Neutrophil (primary cell): ENCODE measurements at regions not wholly inside any gene's neighbourhood (a gene's known extent, or its start where the extent isn't known, plus 50 kb on each side); places are given as distances from the start of the nearest gene placed in this dataset.

Experiments used
- H3K27ac ChIP-seq: fragments of 200-600 bp; sonication (generic); 2 replicates; pipeline ENCODE4 v1.5.1; 2016; ENCODE audit warnings: mild to moderate bottlenecking, moderate library complexity
- H3K27me3 ChIP-seq: fragments of 200-600 bp; sonication (generic); 2 replicates; pipeline ENCODE4 v1.6.0; 2016; ENCODE audit warnings: mild to moderate bottlenecking
- H3K36me3 ChIP-seq: fragments of 200-600 bp; sonication (generic); 2 replicates; pipeline ENCODE4 v1.5.1; 2017
- H3K4me1 ChIP-seq, 2 experiments: fragments of 200-600 bp in 1 of 2; sonication (generic) in 1 of 2; 1 replicate in 1 of 2; 2 replicates in 1 of 2; pipeline versions ENCODE4 v1.5.1 to v1.6.1; 2013 to 2016; ENCODE audit warnings: low read depth in 1 of 2, low read length in 1 of 2, mild to moderate bottlenecking in 1 of 2, moderate library complexity in 1 of 2; ENCODE audit not compliant: control insufficient read depth in 1 of 2, insufficient read depth in 1 of 2
- H3K4me3 ChIP-seq, 2 experiments: fragments of 200-600 bp in 1 of 2; sonication (generic) in 1 of 2; 1 replicate in 1 of 2; 2 replicates in 1 of 2; pipeline ENCODE4 v1.5.1; 2013 to 2016; ENCODE audit warnings: low read depth in 1 of 2, low read length in 1 of 2, mild to moderate bottlenecking in 1 of 2, moderate library complexity in 1 of 2
- H3K9me3 ChIP-seq: fragments of 200-600 bp; sonication (generic); 2 replicates; pipeline ENCODE4 v1.5.1; 2016
- CTCF ChIP-seq: fragments of 200-600 bp; sonication (generic); IDR thresholded peaks from 2 replicates; pipeline ENCODE4 v1.5.1; 2016; ENCODE audit warnings: antibody characterized with exemption

- H3K4me1 ChIP-seq, result no peaks in the 10 kb centered on the region
- no peaks in the 10 kb centered on the region for H3K27me3 ChIP-seq
- H3K36me3 ChIP-seq, result no peaks in the 10 kb centered on the region
- H3K4me3 ChIP-seq, result no peak overlapping the region
- no peaks in the 10 kb centered on the region for H3K9me3 ChIP-seq
- H3K27ac ChIP-seq, result no peak overlapping the region
- TF ChIP-seq CTCF, result no peak
Measured at GRCh38 chr2:221262651-221263050, 309.5 kb downstream of the EPHA4 start.

GRCh38 chr2:221263573-221263972 lies 308.5 kb downstream of the EPHA4 start:
- Histone ChIP-seq H3K4me1 (no peaks in the 10 kb centered on the region), H3K4me3 (no peak overlapping the region), H3K9me3 (no peaks in the 10 kb centered on the region), H3K27me3 (no peaks in the 10 kb centered on the region), H3K36me3 (no peaks in the 10 kb centered on the region), H3K27ac (no peak overlapping the region)
- no peak for TF ChIP-seq CTCF

GRCh38 chr2:221264318-221264717 lies 307.8 kb downstream of the EPHA4 start:
- Histone ChIP-seq H3K36me3 (no peaks in the 10 kb centered on the region), H3K9me3 (no peaks in the 10 kb centered on the region), H3K4me3 (no peak overlapping the region), H3K27ac (no peak overlapping the region), H3K4me1 (no peaks in the 10 kb centered on the region), H3K27me3 (no peaks in the 10 kb centered on the region)
- TF ChIP-seq CTCF, result no peak

- Histone ChIP-seq H3K4me1 (no peaks in the 10 kb centered on the region), H3K27ac (no peak overlapping the region), H3K36me3 (no peaks in the 10 kb centered on the region), H3K27me3 (no peaks in the 10 kb centered on the region), H3K9me3 (no peaks in the 10 kb centered on the region), H3K4me3 (no peak overlapping the region)
- no peak for TF ChIP-seq CTCF
Measured at GRCh38 chr2:221267773-221268425, 304.2 kb downstream of the EPHA4 start.

- H3K4me3 ChIP-seq, result no peak overlapping the region
- no peak overlapping the region for H3K27ac ChIP-seq
- H3K4me1 ChIP-seq, result no peaks in the 10 kb centered on the region
- H3K27me3 ChIP-seq, result no peaks in the 10 kb centered on the region
- no peaks in the 10 kb centered on the region for H3K36me3 ChIP-seq
- TF ChIP-seq CTCF, result no peak
- H3K9me3 ChIP-seq, result no peaks in the 10 kb centered on the region
Measured at GRCh38 chr2:221268631-221269030, 303.5 kb downstream of the EPHA4 start.
